Endometrium (tissue), 2 donors: ENCODE measurements at regions not wholly inside any gene's neighbourhood (a gene's known extent, or its start where the extent isn't known, plus 50 kb on each side); places are given as distances from the start of the nearest gene placed in this dataset.
"Not testable (repeated sequence)": the region's sequence is repeated elsewhere in the genome, so short reads cannot be mapped to it uniquely, and the experiment has no call there.

Source experiments
- FAIRE-seq: peaks from 2 replicates; lab custom pipeline; 2012; peaks lifted over from hg19 to GRCh38; lab: Jason Lieb, UNC
- donor health status: control.
- donor health status: control.

DNA sequence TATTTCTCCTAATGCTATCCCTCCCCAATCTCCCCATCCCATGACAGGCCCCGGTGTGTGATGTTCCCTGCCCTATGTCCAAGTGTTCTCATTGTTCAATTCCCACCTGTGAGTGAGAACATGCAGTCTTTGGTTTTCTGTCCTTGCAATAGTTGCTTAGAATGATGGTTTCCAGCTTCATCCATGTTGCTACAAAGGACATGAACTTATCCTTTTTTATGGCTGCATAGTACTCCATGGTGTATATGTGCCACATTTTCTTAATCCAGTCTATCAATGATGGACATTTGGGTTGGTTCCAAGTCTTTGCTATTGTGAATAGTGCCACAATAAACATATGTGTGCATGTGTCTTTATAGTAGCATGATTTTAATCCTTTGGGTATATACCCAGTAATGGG is 51.3 kb upstream of the RIOK2 start:
- FAIRE-seq = not testable (repeated sequence)

DNA sequence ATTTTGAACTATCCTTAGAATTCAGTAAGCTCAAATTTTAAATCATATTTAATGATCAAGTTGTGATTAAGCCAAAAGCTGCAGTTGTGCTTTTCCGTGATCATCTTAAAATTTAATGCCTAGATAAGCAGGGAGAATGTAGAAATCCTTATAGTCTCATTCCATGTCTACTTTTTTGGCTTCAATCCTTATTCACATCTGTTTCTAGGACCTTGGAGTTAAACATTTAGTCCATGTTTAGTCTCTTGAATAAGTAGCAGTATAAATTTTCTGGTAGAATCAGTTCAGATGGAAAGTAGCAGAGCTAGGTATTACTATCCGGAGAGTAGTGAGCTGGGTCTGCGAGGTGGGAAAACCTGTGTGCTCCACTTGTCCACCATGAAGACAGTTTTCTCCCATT is 59.3 kb upstream of the RIOK2 start:
- no peak for FAIRE-seq

DNA sequence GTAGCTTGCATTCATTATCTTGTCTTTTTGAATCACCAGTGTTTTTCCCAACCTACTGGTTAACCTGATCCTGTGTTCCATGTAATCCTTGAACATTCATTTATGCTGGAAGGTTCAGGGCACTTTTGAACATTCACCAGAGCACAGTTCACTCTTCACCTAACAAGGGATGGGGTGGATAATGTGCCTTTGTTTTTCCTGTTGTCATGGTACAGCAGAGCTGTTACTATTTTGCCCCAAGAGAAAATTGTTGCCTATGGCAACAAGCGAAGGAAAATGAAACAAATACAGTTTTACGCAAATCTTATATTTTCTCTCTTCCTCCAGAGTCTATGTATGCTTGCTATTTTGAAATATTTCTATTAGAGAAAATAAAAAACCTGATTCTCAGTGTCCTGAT is 60.3 kb upstream of the RIOK2 start:
- FAIRE-seq = no peak

DNA sequence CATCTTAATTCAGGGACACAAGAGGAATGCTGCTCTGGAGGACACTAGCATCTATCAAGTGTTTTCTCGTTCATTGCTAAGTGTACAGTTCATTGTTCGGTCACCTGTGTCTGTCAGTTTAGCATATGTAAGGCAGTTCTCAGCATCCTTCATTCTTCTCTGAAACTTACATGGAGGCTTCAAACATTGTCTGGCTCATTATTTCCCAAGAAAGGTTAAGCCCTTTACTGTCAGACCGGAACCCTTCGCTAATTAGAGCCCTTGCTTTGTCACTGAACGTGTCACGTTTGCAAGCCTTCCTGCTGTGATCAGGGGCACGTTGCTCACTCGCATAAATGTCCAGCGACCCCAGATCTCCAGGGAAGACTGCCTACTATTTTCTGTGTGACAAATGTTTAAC is 62.3 kb upstream of the RIOK2 start:
- no peak for FAIRE-seq

DNA sequence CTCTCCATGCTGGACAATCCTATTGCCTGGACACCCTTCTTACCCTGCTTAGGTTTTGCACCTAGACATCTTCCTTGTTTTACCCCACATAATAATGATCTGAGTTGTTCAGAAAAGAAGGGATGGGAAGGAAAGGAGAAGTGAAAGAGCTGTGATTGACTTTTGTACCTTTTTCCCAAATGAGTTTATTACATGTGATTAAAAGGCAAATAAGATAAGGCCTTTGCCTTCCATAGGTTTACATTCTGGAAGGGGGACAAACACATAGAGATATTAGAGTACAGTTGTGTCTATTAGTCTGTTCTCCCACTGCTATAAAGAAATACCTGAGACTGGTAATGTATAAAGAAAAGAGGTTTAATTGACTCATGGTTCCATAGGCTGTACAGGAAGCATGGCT is 67.1 kb upstream of the RIOK2 start:
- FAIRE-seq = no peak

DNA sequence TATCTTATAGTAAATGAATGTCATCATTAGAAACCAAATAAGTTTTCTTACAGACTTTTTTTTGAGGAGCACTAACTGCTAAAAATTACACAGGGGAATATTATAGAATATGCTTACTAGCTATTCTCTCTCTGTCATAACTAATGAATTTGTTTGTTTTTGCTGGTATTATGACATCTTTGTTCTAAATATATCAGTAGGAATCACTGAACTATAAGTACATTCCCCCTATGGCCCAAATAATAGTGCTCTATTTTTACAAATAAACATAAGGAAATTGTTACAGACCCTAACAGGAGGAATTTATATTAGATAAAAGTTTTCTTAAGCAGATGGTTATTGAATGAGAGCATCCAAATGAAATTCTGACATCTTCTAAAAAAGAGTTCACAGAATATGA is 83.0 kb upstream of the RIOK2 start:
- FAIRE-seq = no peak

DNA sequence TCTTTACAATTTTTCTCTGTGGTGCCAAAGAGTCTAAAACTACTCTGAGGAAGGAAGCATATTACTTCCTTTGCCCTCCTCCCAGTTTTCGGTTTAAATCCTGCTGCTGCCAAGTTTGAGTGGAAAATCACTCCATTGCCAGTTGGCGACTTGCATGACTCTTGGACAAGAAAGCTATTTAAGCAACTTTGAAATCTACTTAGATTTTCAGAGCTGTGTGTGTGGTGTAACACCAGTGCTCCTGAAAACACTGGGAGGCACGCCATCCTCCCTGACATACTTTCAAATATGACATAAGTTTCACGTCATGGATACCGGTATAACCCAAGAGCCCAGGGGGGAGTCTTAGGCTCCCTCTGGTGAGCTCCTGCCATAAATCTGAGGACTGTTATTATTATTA is 83.5 kb upstream of the RIOK2 start:
- no peak for FAIRE-seq

DNA sequence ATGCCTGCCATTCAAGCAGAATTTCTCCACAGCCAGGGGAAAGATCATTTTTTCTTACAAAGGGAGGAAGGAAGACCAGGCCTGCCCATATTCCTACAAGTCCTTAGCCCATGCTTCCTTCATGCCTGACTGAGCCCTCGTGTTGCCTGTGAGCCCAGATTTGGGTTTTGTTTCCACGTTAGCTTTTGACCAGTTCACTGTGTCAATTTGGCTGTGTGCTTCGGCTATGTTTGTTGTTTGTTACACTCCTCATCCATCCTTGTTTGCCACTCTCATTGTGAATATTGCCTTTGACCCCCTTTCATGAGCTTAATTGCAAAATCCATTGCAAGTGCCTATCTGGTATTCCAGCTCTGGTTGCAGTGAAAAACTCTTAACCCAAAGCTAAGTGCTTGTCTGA is 84.7 kb upstream of the RIOK2 start:
- FAIRE-seq = no peak

DNA sequence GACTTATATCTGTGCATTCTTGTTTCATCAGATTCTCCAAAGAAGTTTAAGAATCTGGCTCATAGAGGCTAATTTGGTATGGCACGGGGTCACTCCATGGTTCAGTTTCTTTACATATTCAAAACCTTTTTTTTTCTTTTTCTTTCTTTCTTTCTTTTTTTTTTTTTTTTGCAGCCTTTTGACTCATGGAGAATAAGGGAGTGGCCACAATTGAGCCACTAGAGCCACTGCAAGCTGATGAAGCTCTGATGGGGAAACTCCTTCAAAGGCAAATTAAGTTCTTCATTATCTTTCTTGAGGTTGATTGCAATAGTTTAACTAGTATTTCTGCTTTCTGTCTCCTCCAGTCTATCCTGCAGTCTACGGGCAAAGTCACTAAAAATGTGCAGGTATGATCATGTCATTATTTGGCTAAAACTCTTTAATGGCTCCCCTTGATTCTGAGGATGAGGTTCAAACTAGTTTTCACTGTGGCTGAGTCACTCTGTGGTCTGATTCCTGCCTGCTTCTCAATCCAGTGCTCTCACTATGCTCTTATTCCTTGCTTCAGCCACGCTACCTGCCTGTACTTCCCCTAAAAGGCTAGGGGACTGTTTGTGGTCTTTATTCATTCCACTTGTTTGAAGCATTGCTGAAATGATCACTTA is 93.5 kb upstream of the RIOK2 start:
- no peak for FAIRE-seq

DNA sequence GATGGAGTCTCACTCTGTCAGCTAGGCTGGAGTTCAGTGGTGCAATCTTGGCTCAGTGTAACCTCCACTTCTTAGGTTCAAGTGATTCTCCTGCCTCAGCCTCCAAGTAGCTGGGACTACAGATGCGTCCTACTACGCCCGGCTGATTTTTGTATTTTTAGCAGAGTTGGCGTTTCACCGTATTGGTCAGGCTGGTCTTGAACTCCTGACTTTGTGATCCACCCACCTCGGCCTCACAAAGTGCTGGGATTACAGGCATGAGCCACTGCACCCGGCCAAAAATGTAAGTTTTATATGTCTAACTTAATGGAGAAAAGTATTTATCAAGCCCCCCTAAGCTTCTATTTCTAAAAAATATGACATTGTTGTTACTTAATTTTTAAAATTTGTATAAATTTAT is 98.2 kb upstream of the RIOK2 start:
- FAIRE-seq = no peak

DNA sequence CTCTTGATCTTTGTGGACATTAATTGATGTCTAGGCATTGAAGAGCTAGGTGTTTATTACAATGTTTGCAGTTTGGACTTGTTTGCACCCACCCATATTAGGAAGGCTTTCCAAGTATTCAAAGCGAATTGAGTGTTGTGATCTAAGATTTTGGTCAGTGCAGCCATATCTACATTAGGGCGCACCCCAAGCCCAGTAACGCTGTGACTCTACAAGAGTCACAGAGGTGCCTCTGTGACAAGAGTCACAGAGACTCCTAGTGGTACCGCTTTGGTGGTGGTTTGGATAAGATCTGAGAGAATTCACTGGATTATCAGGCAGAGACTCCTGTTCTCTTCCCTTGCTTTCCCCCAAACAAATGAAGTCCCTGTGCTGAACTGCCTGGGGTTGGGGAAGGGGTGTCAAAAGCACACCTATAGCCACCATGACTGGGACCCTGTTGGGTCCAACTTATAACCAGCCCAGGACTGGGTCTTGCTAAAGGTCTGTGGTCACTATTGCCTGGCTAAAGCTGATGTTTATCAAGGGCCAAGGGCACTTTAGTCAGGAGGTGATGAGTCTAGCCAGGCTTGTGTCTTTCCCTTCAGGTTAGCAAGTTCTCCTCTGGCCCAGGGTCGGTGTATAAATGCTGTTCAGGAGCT is 114.1 kb upstream of the RIOK2 start:
- no peak for FAIRE-seq

DNA sequence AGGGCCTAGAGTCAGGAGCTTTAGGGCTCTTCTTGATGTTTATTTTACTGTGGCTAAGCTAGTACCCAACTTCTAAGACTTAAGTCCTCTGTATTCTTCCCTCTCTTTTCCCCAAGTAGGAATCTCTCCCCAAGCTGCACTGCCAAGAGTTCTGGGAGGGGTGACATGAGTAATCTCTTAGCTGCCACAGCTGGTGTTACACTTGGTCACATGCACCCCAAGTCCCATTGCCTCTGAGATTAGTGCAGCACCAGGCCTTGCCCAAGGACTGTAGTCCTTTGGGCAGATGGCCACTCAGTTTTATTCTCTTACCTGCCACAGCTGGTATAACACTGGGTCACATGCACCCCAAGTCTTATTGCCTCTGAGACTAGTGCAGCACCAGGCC is 114.7 kb upstream of the RIOK2 start:
- no peak for FAIRE-seq

DNA sequence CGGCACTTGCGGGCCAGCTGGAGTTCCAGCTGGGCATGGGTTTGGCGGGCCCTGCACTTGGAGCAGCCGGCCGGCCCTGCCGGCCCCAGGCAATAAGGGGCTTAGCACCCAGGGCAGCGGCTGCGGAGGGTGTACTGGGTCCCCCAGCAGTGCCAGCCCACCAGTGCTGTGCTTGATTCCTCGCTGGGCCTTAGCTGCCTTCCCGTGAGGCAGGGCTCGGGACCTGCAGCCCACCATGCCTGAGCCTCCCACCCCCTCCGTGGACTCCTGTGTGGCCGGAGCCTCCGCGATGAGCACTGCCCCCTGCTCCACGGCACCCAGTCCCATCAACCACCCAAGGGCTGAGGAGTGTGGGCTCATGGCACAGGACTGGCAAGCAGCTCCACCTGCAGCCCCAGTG is 118.1 kb upstream of the RIOK2 start:
- FAIRE-seq = not testable (repeated sequence)

DNA sequence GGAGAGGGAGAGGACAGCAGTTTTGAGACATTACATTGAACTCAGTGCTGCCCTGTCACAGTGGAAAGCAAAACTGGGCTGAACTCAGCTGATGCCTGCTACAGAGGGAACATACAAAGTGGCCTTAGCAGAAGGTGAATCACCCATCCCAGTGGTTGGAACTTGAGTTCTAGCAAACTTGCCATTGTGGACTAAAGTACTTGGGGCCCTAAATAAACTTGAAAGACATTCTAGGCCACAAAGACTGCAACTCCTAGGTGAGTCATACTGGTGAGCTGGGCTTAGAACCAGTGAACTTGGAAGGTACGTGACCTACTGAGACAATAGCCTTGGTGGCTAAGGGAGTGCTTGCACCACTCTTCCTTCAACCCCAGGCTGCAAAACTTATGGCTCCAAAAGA is 155.7 kb upstream of the RIOK2 start:
- no peak for FAIRE-seq

DNA sequence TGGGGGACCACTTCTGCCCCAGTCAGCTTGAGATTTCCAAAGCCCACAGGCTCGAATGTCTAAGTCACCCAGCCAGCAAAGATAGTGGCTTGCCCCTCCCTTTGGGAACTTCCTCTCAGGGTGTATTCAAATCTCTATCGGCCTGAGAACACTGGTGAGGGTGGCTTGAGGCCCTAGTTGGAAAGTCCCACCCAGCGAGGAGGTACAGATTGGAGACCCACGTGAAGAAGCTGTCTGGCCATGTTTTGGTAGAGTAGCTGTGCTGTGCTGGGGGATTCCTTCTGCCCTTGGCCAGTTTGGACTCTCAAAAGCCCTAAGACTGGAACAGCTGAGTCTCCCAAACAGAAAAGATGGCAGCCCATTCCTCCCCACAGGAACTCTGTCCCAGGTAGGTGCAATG is 172.7 kb upstream of the RIOK2 start:
- no peak for FAIRE-seq

DNA sequence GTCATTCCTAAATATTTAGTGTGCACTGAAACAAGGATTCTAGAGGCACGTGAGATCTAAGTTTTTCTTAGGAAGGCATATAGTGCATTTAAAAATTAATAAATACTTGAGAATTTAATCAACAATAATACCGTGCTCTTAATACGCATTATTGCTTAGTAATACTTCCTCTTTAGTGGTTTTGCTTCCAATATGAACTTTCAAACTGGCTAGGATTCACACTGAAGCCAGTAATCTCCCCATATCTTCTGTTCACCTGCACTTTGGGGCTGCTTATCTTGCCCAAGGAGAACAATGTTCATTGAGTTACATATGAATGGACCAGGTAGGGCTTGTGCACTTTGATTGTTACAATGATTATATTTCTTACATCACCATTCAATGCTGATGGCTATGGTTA is 180.5 kb upstream of the RIOK2 start:
- no peak for FAIRE-seq

DNA sequence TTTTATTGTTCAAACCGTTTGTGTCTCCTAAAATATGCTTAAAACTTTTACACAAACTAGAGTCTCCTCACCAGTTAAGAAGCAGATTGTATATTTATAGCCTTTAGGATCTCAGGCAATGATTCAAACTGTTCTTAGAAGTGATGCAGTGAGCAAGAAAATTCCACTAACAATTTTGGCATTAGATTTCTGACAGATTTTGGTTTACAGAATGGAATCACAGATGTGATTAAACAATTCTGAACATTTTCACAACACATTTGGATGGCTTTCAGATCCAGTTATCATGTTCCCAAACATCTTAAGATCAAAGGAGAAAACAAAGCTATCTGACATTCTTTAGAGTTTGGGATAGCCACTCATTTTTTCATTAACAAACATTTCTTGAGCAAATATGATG is 181.7 kb upstream of the RIOK2 start:
- peak; percentile 92 for FAIRE-seq

DNA sequence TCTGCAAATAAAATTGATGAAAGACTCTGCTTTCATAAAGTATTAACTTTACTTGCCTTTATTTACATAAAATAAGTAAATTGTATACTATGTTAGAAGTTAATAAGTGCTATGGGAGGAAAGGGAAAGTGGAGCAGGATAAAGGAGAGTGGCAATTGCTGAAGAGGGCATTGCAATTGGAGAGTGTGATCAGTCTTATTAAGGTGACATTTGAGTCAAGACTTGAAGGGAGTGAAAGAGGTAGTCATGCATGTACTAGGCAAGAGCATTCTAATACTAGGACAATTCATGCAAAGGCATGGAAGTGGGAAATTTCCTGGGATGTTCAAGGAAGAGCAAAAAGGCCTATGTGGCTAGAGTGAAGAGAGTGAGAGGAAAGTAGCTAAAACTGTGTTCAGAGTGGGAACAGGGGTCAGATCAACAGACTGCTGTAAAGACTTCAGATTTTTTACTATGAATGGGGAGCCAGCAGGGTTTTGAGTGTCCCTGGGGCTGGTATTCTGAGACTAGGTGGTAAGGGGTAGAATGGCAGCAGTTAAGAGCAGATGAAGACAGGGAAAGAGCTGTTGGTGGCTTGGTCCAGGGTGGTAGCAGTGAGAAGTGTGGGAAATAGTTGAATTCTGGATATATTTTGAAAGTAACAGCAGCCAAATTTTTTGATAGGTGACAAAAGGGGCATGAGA is 182.3 kb upstream of the RIOK2 start:
- FAIRE-seq = no peak

DNA sequence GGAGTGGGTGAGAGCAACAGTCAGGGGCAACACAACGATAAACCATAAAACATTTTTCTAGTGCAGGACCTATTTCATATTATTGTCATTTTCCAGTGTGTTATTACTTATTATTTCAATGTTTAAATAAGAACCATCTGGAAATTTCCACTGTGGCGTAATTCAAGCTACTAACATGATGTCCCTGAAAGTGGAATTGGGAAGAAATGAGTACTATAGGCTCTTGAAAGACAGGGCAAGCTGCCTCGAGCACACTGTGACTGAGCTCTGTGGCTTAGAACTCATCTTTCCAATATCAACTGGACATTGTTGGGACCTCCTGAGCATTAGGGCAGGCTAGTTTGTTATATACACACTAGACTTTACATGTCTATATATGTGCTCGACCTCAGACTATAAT is 182.9 kb upstream of the RIOK2 start:
- FAIRE-seq = no peak

DNA sequence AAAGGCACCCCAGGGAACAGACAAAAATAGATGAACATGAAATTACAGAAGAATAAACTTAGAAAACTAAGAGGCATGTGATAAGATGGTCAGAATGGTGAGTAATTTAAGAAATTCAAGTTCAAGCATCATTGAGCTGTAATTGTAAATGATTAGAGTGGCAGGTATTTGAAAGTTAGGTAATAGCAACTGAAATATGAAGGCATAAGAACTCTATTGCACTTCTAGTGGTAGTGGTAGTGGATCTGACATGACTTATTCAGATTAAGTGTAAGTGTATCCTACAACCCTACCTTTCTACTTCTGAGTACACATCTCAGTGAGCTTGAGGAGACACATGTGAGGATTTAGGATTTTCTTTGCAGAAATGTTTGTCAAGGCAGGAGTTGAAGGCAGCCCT is 192.9 kb upstream of the RIOK2 start:
- FAIRE-seq = no peak

DNA sequence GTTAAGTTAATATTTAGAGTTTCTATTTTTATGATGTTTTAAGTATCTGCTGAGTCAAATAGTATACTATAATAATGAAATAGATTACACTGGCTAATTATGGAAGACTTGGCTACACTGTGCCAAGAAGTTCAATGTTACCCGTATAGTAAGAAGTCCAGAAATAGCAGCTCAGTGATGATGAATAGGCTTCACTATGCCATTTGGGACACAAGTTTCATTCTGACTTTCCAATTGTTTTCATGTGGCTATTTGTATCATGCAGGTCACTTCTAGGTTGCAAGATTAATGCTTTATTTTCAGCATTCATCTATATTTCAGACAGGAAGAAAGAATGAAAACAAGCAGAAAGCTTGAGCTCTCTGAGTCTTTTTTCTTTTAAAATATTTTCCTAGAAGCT is 194.5 kb upstream of the RIOK2 start:
- no peak for FAIRE-seq

DNA sequence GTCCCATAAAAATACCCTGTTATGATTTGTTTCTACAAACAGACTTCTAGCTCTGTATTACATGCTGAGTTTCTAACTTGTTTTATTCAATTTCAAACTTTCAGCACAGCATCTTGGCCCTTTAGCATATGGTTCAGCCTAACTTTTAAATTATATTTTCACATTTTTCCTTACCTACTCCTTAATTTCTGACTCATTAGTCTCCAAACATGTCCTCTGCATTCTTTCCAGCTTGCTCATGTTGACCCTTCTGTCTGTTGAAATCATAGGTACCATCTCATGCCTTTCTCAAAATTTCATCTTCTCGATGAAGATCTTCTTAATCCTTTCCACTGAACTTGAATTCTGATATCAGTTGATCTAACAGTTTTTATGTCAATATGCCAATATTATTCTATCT is 200.9 kb upstream of the RIOK2 start:
- FAIRE-seq = no peak

DNA sequence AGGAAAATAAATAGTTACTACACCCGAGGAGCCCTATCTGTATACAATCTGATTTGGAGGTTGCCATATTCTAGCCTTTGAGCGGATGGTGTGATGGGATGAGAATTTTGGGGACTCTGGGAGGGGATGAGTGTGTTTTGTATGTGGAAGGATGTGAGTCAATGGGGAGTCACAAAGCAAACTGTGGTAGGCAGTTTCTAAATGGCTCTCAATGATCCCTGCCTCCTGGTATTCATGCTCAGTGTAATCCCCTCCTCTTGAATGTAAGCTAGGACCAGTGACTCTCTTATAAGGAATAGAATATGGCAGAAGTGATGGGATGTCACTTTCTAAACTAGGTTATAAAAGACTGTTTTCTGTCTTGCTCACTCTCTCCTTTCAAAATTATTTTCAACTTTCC is 205.7 kb upstream of the RIOK2 start:
- no peak for FAIRE-seq

DNA sequence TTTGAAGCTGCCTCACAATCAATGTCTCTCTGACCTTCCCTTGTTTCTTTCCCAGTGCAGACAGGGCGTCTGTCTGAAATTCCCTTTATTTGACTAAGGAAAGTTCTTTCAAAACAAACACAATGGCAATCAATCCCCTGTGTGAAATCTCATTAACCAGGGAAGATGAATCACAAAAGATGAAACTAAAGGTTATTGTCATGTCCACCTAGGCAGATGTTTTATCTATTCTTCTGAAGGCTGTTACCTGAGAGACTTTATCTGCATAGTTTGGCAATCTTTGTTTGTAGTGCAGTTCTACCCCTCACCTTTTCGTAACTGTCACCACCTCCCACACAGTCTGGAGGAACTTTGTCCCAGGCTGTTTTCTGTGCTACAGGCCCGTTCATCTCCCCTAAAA is 217.5 kb upstream of the RIOK2 start:
- FAIRE-seq = no peak
